Fibroblast of peridontal ligament (primary cell): ENCODE measurements at regions not wholly inside any gene's neighbourhood (a gene's known extent, or its start where the extent isn't known, plus 50 kb on each side); places are given as distances from the start of the nearest gene placed in this dataset.
"Not testable (repeated sequence)": the region's sequence is repeated elsewhere in the genome, so short reads cannot be mapped to it uniquely, and the experiment has no call there.

Source experiments
- DNase-seq: peaks from one replicate; pipeline ENCODE4 v3.0.0-alpha.2; 2010; ENCODE audit errors: extremely low read depth

- DNase-seq, result no peak
These were observed 78.4 kb downstream of the RNASET2 start for GRCh38 chr6:166877906-166878305.

- no peak for DNase-seq
These were observed 79.0 kb downstream of the RNASET2 start for GRCh38 chr6:166877349-166877748.

DNA sequence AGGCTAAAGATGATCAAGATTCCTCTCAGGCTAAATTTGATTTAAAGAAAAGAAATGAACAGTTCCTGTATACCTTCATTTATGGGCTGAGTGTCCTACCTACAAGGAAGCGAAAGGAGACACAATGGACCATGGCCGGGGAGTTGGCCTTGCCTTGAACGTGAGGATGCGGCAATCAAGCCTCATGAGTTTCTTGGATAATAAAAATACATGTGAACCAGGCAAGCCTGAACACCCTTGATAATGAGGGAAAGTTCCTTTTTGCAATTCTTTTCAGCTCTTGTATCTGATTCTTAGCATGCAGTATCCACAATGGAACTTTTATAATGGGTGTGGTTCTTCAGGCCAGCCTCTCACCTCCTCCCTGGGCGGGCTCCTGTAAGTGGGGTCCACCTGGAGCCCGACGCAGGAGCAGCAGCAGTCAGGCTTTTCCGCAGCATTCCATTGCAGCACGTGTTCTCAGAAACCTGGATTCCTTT lies 83.8 kb downstream of the RNASET2 start:
- no peak for DNase-seq

DNA sequence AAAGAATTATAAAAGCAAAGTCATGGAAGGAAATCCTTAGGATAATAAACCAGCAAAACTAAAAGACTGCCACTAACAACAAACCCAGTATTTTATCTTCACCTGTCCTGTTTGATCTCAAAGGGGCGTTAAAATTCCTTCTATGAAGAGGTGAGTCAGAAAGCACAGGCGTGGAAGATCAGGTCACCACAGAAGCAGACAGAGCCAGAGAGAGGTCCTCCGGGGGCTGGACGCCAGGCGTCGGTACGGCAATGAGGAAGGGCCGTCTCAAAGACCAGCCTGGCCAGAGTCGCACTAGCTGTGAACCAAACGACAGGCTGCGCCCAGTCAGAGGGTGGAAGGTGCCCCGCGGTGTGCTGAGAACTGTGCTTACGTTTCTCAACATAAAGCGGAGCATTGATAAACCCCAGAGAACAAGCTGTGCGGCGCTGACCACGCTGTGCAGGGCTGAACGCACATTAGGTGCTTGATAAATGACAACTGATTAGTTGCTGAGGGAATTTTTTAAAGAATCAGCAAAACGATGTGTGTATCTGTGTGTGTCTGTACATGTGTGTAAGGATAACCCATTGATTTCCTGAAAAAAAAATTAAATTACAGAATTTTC lies 85.6 kb downstream of the RNASET2 start:
- DNase-seq, result no peak

- DNase-seq, result no peak
These were observed 89.3 kb downstream of the RNASET2 start for GRCh38 chr6:166866839-166867637.

- DNase-seq, result no peak
These were observed 92.0 kb downstream of the RNASET2 start for GRCh38 chr6:166864333-166864732.

GRCh38 chr6:166862978-166863530 lies 93.3 kb downstream of the RNASET2 start:
- DNase-seq, result no peak

DNA sequence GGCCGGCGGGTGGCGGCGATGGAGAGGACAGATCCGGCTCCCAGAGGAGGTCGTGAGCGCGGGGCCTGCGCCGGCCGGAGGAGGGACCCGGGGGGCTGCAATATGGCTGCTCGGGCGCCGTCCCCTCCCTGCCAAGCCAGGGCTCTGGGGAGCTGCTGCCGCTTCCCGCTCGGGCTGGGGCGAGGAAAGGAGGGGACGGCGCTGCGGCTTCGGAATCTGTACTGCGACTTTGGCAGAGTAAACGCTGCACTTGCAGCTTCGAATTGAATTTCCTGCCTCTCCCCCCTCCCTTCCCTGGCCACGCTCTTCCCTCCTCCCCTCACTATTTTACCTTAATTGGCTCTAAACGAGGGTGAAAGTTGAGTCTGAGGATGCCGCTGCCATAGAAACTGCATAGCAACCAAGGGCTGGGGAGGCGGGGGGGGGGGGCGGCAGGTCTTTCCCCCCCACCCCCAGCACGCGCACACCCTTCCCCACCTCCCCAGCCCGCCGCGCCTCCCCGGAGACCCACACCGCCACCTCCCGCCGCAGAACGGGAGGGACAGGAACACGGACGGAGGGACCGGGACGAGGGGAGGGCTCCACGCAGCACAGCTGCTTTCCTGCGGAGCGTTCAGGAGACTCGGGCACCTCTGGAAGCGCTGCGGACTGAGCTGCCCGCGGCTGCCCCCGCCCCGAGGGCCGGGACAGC lies 93.9 kb downstream of the RNASET2 start:
- DNase-seq, result no peak

DNA sequence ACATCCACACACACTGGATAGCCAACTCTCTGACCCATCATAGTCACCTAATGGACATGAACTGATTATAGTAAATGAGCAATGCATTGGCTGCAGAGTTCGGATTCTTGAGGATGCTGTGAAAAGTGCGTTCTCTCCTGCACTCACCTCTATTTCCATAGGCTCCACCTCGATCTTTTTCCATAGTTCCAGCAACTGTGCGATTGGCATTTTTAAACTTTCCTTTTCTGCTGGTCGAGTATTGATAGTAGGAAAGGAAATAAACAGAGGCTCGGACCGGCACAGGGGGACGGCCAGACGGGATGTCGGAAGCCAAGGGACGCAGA lies 94.4 kb downstream of the RNASET2 start:
- no peak for DNase-seq

DNA sequence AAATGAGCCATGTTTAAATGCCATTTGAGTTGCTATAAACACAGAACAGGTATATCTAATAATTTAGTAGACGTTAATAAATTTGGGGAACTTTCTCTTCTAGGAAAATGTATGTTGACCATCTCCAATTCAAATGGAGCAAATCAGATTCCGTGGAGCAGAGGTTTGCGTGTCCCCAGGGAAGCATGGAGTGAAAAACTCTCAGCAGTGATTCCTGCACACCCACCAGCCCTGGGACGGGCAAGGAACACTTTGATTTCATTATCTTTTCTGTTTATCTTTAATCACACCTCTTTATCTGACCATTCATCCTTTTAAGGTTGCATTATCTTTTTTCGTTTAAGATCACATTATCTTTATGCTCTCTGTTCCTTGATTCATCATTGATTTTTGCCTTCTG lies 95.0 kb downstream of the RNASET2 start:
- no peak for DNase-seq

DNA sequence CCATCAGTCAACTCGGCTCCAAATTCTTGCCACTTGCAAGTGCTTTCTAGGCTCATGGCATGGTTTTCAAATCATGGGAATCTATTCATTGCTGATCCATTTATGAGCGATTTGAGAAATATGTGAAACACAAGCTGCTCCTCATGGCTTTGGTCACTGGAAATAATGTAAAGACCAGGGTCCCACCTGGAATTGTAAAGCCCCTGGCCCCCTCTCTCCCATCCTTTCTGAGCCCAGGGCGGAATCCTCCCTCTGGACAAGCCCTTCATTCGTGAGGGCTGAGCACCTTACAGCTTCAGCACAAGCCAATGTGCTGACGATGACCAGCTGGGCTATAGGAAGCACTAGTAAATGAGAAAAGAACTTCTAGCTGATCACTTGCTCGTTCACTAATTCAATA lies 96.0 kb downstream of the RNASET2 start:
- no peak for DNase-seq

DNA sequence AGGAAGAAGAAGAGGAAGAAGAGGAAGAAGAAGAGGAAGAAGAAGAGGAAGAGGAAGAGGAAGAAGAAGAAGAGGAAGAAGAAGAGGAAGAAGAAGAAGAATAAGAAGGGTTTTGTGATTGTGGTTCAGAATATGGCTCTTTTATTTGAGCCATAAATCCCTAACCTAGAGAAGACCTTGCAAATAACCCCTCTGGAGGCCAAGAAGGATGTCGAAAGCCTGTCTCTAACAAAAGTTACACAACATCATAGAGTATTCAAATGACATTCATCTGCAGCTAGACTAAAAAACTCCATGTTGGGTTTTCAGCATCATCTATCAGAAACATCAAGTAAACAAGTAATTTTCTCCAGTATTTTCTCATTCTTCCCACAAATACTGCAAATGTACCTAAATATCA lies 100.9 kb downstream of the RNASET2 start:
- DNase-seq, result no peak

- no peak for DNase-seq
These were observed 102.7 kb downstream of the RNASET2 start for GRCh38 chr6:166853371-166854325.

- no peak for DNase-seq
These were observed 103.8 kb downstream of the RNASET2 start for GRCh38 chr6:166852451-166852975.

GRCh38 chr6:166851911-166852310 lies 104.4 kb downstream of the RNASET2 start:
- DNase-seq, result no peak

DNA sequence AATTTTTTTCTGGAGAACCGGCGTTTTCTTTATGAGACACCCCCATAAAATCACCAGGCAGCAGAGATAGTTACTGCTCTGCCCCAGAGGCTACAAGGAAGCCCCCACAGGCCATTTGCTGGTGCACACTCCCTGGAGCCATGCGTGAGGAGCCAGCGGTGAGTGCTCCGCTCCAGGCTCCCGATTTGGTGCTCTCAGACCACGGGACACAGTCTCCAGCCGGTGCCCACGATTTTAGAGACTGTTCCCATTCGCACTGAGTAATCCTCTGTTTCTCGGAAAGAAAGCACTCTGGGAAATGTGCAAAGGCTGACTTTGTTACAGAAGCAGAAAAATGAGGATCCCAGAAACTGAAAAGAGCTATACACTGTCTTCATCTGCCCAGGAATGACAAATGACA lies 104.9 kb downstream of the RNASET2 start:
- DNase-seq, result no peak

DNA sequence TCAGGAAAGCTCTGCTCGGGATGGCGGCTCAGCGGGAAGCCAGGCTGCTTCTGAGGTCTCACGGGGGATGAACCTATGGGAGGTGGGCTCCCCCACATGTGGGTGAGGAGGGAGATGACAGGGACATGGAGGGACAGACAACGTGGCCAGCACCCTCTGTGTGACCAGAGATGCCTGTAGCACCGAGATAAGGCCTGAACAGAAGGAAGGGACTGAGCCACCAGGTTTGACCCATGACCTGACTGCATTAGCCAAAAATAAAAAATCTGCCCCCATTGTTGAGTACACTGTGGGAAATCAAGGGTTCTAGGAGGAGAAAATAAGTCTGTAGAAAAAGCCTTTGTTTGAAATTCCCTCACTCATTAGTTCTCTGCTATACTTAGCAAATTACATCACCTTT lies 105.7 kb downstream of the RNASET2 start:
- DNase-seq, result no peak

DNA sequence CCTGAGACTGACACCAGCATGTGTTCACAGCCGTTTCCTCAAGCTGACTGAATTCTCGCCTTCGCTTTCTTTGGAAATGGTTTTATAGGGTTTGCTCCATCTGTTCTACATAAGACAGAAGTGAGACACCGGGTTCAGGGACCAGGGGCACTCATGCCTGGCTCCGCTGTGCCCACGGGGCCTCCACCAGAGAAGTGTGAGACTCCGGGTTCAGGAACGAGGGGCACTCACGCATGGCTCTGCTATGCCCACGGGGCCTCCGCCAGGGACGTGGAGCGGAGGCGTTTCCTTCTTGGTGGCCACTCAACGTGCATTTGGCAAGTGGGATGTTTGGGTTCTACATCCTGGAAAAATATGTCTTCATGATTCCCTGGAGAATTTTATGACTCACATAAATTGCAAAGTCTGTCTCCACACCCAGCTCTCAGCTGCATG lies 106.6 kb downstream of the RNASET2 start:
- DNase-seq, result no peak

- no peak for DNase-seq
These were observed 107.2 kb downstream of the RNASET2 start for GRCh38 chr6:166848979-166849748.

- DNase-seq, result not testable (repeated sequence)
These were observed 109.8 kb downstream of the RNASET2 start for GRCh38 chr6:166846446-166847142.
